ENCODE measurements at regions not wholly inside any gene's neighbourhood (a gene's known extent, or its start where the extent isn't known, plus 50 kb on each side); places are given as distances from the start of the nearest gene placed in this dataset.

GRCh38 chr2:14750433-14750832, 117.9 kb downstream of the LRATD1 start:
- H3K9me3 ChIP-seq = no peaks in the 10 kb centered on the region
- H3K4me1 ChIP-seq (ENCODE audit: insufficient read depth) = no peaks in the 10 kb centered on the region
- H3K36me3 ChIP-seq = no peaks in the 10 kb centered on the region
- TF ChIP-seq CTCF (IDR thresholded peaks at IDR 0.05) (no peak), EP300 (IDR thresholded peaks at IDR 0.05) (no peak), POLR2A (IDR thresholded peaks at IDR 0.05) (no peak)
- intact Hi-C loops (cut with DNase I) = no loop called here
- no peaks in the 10 kb centered on the region for H3K27me3 ChIP-seq
- 82 to 92% (median 85%) methylated on average over 5 of the region's 5 CpGs for WGBS, 3 donors
- no peak for DNase-seq
- no peak overlapping the region for H3K4me3 ChIP-seq
- H3K27ac ChIP-seq = no peak overlapping the region

- no peak overlapping the region for H3K4me3 ChIP-seq
- TF ChIP-seq POLR2A (IDR thresholded peaks at IDR 0.05) (no peak), EP300 (IDR thresholded peaks at IDR 0.05) (no peak), CTCF (IDR thresholded peaks at IDR 0.05) (no peak)
- DNase-seq = no peak
These were observed 119.1 kb downstream of the LRATD1 start for GRCh38 chr2:14751581-14751980.

GRCh38 chr2:14752295-14752694, 119.8 kb downstream of the LRATD1 start:
- Histone ChIP-seq H3K27ac (no peak overlapping the region), H3K9me3 (no peaks in the 10 kb centered on the region), H3K36me3 (no peaks in the 10 kb centered on the region), H3K4me3 (no peak overlapping the region), H3K27me3 (no peaks in the 10 kb centered on the region), H3K4me1 (ENCODE audit: insufficient read depth) (no peaks in the 10 kb centered on the region)
- intact Hi-C loops (cut with DNase I) = no loop called here
- 50 to 67% (median 52%) methylated on average over 3 of the region's 3 CpGs for WGBS, 3 donors
- DNase-seq = no peak
- no peak for TF ChIP-seq EP300 (IDR thresholded peaks at IDR 0.05)
- TF ChIP-seq CTCF (IDR thresholded peaks at IDR 0.05) = no peak
- TF ChIP-seq POLR2A (IDR thresholded peaks at IDR 0.05) = no peak

More at GRCh38 chr2:14751581-14751980, 119.1 kb downstream of the LRATD1 start:
- 81 to 86% (median 85%) methylated on average over 5 of the region's 5 CpGs for WGBS, 3 donors
- Histone ChIP-seq H3K27ac (no peak overlapping the region), H3K4me1 (ENCODE audit: insufficient read depth) (no peaks in the 10 kb centered on the region), H3K36me3 (no peaks in the 10 kb centered on the region), H3K27me3 (no peaks in the 10 kb centered on the region), H3K9me3 (no peaks in the 10 kb centered on the region)
- intact Hi-C loops (cut with DNase I) = no loop called here

GRCh38 chr2:14756122-14756541, 123.6 kb downstream of the LRATD1 start:
- Histone ChIP-seq H3K36me3 (no peaks in the 10 kb centered on the region), H3K9me3 (no peaks in the 10 kb centered on the region), H3K27ac (no peak overlapping the region), H3K4me3 (no peak overlapping the region), H3K4me1 (ENCODE audit: insufficient read depth) (no peaks in the 10 kb centered on the region), H3K27me3 (no peaks in the 10 kb centered on the region)
- DNase-seq = no peak
- 8 to 26% (median 10%) methylated on average over 3 of the region's 3 CpGs for WGBS, 3 donors
- no peak for TF ChIP-seq EP300 (IDR thresholded peaks at IDR 0.05)
- TF ChIP-seq CTCF (IDR thresholded peaks at IDR 0.05) = no peak
- TF ChIP-seq POLR2A (IDR thresholded peaks at IDR 0.05) = no peak
- intact Hi-C loops (cut with DNase I) = no loop called here

Measured in ovary (tissue), 7 donors.